GM18508 (cell line): ENCODE measurements at regions not wholly inside any gene's neighbourhood (a gene's known extent, or its start where the extent isn't known, plus 50 kb on each side); places are given as distances from the start of the nearest gene placed in this dataset.

Source experiments
- ATAC-seq: cut with Tn5 transposase; IDR thresholded peaks from one replicate; pipeline ENCODE4 v1.9.1; 2021; ENCODE audit warnings: moderate number of reproducible peaks; ENCODE audit not compliant: insufficient read depth, unreplicated experiment

DNA sequence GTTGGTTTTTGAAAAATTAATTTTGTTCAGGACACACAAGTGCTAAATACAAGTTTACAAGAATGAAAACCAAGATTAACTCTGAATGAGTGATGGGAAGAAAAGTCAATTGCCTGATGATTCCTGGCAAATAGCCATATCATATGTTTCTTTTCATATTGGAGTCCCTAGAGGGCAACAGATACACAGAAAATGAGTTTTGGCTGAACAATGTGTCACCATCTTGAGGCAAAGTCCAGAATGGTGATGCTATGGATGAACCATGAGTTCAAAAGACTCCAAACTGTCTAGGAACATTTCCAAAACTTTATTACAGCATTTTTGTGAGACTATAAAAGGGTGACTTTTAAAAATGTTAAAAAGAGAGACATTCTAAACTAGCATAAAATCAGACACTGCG, 382.9 kb downstream of the TMEM161B start:
- ATAC-seq: no peak

DNA sequence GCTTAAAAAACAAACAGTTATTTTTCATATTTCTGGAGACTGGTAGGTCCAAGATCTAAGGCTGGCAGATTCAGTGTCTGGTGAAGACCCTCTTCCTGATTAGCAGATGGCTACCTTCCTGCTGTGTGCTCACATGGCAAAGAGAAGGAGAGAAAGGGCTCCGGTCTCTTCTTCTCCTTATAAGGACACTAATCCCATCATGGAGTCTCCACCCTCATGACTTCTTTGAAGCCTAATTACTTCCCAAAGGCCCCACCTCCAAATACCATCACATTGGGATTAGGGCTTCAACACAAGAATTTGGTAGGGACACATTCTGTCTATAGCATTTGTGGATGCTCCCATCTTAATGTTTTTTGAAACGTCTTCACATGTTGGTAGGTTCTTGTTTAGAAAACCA, 391.1 kb downstream of the TMEM161B start:
- no peak for ATAC-seq

DNA sequence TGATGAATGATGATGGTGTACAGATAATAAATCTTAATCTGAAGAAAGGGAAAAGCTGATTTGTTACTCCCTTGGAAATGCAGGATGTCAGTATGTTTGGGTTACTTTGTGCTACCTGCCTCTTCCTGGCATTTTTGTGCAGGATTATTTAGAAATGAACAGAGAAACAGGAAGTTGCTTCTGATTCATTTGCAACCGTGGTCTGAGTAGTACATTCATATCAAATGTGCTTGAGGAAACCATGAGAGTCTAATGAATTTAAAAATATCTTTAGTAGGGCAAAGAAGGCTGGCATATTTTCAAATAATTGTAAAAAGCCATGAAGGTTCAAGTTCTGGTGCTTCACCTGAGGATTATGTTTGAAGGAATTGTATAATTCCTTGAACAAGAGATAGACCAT, 391.6 kb downstream of the TMEM161B start:
- no peak for ATAC-seq

DNA sequence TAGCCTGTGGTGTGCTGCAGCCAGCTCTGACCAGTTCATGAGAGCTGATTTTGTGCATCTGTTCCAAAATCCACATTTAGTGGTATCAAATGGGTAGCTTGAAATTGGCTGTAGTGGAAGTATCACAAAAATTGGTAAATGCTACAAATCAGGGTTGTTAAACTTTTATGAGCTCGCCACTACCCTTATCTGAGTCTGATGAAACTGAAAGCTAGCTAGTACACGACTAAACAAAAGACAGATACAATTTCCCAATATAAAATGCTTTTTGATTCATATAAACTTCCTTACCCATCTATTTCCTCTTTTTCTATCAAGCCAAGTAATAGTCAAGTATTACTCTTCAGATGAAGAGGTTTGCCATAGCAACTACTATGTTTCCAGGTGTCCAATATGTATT, 392.0 kb downstream of the TMEM161B start:
- ATAC-seq: no peak

DNA sequence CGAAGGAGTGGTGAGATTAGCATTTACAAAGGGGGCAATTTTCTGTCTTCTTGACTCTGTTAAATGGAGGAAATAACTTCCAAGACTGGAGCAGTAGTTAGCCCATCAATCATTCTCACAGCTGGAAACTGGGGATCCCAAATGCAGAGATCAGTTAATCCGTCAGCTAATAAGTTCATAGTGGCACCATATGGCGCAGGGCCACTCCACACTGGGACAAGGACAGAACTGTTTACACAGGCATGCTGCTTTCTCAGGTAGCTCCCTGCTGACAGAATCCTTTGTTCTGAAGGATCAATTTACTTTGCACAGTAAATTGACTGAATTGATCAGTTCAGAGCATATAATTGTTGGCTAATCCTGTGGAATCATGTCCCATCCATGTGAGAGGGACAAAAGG, 395.7 kb downstream of the TMEM161B start:
- no peak for ATAC-seq

DNA sequence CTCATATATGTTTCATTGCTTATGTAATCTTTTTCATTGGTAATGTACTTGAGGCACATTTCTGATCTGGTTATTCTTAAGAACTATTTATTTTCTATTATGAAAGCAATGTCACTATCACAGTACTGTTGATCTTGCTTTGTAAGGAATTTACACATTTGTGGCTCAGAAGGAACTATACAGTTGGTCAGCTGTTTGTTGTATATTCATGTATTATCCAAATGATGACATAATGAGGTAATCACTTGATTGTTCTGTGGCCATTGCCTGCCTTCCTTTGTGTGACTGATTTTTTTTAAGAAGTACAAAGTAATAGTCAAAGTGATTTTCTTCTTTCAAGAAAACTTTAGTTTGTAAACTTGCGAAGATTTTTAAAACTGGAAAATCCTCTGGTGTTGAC, 399.9 kb downstream of the TMEM161B start:
- no peak for ATAC-seq

DNA sequence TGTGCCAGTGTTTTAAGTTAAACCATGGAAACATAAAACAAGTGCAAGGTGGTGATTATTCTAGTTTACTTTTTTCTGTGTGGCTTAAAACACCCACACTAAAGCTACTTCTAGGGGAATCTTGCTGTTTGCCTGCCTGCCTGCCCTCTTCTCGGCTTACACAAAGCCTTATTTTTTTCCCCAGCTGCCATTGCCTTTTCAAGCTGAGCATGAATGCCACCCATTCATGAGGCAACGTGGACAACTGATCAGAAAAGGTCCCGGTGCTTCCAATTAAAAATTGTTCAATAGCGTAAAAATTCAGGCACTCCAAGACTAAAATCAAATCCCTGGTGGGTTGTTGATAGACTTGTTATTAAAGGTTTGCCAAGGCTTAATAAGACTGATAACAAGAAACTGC, 401.4 kb downstream of the TMEM161B start:
- ATAC-seq: no peak

DNA sequence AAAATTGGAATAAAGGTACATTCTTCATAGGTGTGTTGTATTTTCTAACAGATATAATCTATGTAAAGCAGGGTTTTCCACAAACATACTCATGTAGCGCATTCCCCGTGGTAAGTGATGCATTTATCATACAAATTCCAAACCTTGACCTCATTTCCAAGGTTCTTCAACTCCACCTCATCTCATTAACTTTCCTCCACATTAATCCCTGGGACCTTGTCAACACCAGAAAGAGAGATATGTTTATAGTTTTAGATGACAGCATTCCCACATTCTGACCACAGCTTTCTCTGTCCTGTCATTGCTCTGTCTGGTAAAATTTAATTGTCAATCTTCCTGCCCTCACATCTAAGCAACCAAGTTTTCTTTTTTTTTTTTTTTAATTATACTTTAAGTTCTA, 415.1 kb downstream of the TMEM161B start:
- no peak for ATAC-seq

DNA sequence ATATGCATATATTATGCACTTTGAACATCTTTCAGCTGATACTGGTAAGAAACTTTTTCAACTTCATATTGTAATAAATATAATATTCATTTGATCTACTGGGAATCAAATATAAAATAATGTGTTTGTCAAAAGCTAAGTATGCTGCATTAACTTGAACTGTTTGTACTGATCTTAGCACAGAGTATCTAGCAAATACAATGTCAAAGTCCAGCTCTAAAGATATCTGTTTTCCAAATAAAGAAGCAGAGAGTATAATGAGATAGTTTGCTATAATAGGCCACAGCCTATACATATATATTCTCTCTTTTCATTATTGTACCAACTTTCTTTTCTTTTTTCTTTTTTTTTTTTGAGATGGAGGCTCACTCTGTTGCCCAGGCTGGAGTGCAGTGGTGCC, 417.0 kb downstream of the TMEM161B start:
- ATAC-seq: no peak

DNA sequence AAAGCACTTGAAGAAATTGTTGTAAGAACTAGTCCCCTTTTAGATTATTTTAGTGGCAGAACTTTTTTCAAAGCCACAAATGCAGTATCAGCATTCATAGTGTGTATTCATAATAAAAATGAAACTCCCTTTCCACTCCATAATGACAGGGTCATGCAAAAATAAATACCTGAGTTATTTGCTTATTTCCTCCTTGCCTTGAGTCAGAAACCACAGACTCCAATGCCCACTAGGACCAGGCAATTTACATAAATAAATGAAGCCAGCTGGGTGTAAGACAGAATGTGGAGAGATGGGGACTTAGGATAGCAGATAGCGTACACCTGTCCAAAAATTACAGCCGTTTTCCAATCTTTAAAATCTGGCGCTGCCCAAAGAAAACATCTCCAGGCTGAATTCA, 417.8 kb downstream of the TMEM161B start:
- no peak for ATAC-seq

DNA sequence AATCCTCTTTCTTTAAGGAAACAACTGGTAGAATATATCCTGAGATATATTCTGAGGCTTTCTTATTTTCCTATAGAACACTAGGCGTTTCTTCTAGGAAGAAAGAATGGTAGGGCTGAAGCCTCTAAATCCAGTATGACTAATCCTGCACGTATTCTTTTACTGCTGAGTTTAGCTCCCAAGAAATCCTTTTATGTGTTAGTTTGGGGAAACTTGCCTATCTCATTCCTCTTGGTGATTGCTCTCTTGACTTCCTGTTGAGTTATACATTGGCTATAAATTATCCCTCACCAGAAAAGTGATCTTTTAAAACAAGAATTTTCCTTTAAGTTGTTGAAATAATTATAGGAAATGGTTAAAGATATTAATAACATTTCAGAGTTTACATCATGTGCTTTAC, 422.9 kb downstream of the TMEM161B start:
- no peak for ATAC-seq

DNA sequence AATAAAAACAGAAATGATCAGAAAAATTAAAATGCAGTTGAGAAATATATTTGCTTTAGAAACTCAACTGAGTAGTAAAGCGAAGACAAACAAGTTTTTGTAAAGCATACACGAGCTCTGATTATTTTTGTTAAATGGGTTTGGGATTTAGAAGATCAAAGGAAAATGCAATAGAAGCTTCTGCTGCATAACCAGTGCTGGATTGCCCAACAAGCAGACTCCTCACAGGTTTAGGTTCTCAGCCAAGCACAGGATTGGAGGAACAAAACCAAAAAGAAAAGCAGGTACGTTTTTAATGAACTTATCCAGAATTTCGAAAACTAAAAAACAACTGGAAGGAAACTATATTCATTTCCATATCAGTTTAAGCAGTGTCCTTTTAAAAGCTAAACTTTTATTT, 423.8 kb downstream of the TMEM161B start:
- ATAC-seq: no peak

DNA sequence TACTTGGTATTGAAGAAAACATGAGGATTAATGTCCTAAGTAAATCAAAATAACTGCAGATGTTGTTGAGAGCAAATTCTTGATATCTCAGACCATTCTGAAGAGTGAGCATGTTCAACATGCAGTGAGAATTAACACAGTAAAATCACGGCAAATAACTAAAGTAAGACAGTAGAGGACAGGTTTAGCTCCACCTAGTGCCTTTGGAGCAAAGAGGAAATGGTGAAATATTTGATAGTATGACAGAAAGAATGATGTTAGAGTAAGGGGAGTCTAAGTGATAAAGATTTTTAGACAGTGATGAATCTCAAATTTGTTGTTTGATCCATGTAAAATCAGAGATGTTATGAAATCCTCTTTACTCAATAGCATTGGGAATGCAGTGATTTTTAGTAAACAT, 424.2 kb downstream of the TMEM161B start:
- ATAC-seq: no peak

DNA sequence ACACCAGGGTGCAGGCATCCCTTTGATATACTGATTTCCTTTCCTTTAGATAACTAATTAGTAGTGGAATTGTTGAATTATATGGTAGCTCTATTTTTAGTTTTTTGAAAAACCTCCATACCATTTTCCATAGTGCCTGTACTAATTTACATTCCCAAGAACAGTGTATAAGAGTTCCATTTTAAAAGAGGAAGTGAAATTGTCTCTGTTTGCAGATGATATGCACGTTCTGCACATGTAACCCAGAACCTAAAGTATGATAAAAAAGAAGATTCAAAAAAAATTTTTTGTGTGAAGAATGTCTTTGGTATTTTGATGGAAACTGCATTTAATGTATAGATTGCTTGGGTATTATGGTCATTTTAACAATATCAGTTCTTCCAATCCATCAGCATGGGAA, 424.0 kb upstream of the CCNH start:
- ATAC-seq: no peak

DNA sequence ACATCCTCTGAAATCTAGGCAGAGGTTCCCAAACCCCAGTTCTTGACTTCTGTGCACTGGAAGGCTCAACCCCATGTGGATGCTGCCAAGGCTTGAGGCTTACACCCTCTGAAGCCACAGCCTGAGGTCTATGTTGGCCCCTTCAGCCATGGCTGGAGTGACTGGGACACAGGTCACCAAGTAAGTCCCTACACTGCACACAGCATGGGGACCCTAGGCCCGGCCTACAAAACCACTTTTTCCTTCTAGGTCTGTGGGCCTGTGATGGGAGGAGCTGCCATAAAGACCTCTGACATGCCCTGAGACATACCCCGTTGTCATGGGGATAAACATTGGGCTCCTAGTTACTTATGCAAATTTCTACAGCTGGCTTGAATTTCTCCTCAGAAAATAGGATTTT, 418.8 kb upstream of the CCNH start:
- no peak for ATAC-seq

DNA sequence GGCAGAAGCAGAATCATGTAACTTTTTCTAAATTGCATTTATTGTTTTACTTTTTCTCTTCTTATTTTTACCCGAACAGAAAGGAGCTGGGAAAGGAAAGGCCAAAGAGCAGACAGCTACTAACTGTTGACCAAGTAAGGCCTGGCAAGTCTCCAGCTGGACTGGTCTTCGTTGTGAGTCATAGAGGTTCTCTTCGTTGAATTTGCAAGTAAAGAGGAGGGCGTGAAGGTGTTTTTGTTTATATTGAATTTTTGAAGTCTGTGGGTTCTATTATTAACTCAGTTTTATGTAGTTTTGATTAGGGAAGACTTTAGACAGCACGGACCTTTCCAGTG, 416.5 kb upstream of the CCNH start:
- no peak for ATAC-seq

DNA sequence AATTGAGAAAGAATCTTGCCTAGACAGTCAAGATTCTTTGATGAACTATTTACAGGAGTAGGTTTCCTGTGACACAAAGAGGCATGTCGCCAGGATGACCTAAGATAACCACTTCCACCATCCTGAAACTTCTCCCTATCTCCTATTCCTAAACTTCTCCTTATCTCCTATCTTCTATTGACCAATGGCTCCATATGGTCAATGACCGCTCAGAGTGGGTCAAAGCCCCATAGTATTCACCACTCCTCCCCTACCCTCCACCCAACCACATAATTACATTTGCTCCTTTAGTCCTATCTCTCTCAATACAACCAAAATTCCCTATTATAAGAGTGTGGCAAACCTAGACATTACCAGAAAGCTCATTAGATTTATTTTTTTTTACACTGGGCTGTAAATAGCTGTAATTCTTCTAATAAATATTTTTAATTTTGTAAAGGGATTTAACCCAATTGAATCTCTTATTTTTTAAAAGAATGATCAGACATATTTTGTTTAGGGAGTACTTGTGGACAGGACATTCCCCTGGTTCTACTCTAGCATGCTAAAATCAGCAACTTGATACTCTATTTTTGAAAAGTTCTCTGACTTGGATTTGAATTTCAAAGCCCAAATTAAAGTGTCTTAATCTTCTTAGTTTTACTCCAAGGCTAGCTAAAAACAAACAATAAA, 416.0 kb upstream of the CCNH start:
- ATAC-seq: no peak

DNA sequence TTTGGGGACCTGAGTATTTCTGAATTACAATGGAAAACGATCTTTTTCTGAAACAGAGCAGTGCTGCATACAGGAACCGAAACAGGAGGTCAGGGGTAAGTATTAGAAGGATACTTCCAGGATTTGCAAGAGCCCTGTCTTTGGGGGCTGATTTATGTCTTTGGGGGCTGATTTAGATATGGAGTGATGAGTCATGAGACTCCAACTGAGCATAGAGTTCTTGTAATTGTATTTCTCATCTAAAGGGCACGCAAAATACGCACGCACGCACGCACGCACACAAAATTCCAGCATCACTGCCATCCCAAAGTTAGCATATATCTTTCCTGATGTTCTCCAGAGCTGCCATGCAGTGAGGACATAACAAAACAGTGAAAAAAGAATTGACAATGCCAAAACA, 414.8 kb upstream of the CCNH start:
- no peak for ATAC-seq

DNA sequence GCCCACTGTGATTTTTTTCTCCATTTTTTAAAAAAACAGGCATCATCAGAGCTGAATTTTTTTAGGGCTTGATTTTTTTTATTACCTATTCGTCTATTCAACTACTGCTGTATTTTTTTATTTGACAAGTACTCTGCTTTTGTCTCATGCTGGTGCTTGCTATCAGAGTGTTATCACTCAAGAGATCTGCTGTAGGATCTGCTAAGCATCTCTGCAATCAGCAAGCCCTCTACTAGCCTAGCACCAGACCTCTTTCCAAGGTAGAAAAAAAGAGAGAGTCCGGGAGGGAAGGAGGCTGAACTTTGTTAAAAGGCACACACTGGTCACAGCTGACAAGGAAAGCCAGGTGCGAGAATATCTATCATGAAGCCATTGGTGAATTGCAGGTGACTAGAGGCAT, 413.8 kb upstream of the CCNH start:
- no peak for ATAC-seq

DNA sequence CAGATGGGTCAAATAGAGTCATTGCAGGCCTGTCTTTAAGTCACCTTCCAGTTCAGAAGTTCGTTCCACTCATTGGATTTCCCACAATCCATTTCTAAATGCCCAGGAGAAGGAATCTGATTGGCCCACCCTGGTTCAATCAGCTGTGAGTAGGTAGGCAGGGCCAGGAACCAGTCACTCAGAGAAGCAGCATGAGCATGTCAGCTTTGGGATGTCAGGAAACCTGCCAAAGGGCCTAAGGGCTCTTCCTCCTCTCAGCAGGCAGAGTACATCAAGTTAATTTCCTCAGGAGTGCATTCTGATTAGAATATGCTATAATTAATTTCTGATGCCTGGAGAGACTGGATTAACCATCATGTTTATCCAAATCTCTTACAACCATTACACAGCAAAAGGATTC, 412.9 kb upstream of the CCNH start:
- ATAC-seq: no peak

DNA sequence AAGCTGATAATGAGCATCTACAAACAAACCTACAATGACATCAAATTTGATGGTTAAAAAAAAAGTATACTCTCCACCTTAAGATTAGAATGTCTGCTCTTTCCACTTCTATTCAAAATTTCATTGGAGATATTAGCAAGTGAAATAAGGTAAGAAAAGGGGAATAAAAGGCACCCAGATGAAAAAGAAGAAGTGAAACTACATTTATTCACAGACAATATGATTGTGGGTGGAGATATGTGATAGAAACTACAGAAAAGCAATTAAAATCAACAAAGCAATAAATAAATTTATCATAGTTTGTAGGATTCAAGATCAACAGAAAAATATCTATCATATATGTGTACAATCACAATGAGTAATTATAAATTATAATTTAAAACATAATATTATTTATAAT, 395.1 kb upstream of the CCNH start:
- no peak for ATAC-seq

DNA sequence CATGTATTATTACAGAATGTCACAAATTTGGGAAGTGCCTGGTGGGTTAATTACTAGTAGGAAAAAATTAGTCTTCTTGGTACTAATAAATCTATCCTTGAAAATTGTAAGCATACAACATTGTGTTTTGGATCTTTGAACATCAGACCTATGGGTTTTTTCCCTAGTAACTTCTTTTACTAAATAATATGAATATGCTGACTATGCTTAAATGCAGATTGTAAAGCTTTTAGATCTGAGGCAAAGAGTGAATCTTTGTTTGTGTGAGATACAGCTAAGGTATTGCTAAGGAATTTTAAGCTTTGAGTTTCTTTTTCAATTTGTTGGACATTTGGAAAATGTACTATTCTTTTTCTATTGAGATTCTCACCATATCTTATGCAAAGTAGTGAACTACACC, 390.6 kb upstream of the CCNH start:
- ATAC-seq: no peak

DNA sequence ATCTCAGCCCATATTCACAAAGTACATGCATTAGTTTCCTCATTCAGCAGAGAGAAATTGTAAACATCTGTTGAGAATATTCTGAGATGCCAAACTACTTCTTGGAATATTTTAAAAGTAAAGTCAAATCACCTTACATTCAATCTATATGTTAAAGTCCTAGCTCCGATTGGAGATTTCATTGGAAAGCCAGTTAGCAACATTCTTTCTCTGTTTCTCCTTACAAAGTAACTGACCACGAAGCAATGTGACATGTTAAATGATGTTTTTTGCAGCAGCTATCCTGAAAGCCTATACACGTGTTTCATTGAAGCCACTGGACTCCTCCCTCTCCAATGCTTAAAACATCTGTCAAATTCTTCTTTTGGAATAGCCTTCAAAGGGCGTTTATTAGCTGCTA, 379.1 kb upstream of the CCNH start:
- ATAC-seq: no peak
